ENCODE measurements at regions not wholly inside any gene's neighbourhood (a gene's known extent, or its start where the extent isn't known, plus 50 kb on each side); places are given as distances from the start of the nearest gene placed in this dataset.

DNA sequence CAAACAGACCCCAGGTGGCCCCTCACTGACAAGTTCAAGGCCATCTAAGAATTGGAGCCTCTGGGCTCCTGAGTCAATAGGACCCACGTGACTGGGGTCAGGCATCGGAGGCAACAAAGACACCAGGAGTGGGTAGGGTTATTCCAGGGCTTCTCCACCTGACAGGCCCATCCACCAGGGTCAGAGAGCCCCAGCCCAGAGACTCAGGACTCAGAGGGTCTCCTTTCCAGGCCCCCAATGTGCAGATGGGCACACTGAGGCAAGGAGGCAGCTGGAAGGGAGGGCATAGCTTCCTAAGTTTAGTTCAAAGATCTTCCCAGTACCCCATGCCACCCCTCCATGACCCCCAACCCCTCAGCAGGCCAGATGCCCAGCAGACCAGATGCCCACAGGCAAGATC lies 388.6 kb downstream of the MATN1 start:
- no peak for DNase-seq (ENCODE audit: low read depth)
- TF ChIP-seq, protein P1, sequence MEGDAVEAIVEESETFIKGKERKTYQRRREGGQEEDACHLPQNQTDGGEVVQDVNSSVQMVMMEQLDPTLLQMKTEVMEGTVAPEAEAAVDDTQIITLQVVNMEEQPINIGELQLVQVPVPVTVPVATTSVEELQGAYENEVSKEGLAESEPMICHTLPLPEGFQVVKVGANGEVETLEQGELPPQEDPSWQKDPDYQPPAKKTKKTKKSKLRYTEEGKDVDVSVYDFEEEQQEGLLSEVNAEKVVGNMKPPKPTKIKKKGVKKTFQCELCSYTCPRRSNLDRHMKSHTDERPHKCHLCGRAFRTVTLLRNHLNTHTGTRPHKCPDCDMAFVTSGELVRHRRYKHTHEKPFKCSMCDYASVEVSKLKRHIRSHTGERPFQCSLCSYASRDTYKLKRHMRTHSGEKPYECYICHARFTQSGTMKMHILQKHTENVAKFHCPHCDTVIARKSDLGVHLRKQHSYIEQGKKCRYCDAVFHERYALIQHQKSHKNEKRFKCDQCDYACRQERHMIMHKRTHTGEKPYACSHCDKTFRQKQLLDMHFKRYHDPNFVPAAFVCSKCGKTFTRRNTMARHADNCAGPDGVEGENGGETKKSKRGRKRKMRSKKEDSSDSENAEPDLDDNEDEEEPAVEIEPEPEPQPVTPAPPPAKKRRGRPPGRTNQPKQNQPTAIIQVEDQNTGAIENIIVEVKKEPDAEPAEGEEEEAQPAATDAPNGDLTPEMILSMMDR (conservative IDR thresholded peaks at IDR 0.05; ENCODE audit: low read depth, low read length), result no peak

DNA sequence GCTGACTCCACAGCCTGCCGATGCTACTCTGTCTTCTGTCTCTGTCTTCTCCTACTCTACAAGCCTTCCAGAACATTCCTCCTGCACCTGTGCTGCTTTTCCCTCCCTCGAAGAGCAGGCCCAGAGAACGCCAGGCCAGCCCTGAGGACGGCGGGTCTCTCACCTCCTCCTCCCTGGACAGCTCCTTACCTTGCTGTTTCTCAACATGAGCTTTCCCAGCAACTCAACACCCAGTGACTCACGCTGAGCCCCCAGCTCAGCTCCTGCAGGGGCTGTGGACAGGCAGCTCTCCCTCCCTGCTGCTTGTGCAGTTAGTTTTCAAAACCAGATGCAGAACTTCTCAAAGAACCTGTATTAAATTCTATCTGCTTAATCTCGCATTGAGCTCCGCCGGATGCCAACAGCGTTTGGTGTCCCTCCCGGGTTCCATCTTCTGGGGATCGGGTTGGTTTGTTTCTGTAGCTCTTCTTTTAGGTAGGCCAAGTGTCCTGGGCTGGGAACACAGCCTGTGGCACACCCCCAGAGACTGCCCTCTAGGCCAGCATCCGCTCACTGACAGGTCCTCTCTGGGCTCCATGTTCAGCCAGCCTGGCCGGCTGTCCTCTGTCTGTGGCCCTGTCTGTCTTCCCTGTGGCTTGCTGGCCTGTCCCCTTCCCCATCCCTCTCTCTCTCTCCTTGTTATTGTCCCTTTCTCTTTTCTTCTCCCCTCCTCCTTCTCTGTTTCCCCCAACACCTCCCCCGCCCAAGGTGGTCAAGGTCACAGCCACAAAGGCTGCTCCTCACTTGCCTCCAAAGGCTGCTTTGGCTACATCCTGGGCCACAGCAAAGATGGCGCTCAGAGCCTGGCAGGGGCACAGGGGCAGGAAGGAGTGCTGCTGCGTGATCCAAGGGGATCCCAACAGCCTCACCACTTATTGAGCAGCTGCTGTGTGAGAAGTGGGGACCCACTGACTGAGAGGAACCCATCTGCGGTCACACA lies 391.0 kb downstream of the MATN1 start:
- DNase-seq (ENCODE audit: low read depth), result no peak
- no peak overlapping the region for H3K4me3 ChIP-seq (ENCODE audit: low read depth, low read length)
- TF ChIP-seq, protein P1 (conservative IDR thresholded peaks at IDR 0.05; ENCODE audit: low read depth, low read length), result no peak

More for the DNA sequence above, 388.6 kb downstream of the MATN1 start:
- no peak overlapping the region for H3K4me3 ChIP-seq (ENCODE audit: low read depth, low read length)

DNA sequence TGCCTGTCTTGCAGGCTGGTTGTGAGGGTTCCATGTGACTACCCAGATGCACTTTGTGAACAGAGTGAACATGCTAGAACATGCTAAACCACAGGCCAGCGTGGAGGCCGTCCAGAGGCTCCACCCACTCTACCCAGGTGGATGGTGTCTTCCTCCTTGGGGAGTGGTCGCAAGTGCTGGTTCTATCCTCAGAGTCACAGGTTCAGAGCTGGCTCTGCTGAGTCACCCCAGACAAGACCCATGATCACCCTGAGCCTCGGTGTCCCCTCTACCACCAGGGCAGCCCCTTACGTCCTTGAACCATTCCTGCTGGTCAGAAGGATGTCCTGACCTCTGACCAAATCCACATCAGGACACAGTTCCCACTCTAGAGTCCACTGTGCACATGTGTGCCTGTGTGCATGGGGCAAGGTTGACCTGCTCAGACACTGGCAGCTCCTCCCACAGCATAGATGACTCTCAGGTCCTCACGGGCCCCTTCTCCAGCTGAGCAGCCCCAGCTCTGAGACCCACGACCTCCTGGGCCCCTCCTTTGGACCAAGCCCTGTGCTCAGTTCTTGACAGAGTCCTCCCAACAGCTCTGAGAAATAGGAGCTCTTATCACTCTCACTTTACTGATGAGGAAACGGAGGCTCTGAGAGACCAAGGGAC lies 391.8 kb downstream of the MATN1 start:
- no peak overlapping the region for H3K4me3 ChIP-seq (ENCODE audit: low read depth, low read length)
- TF ChIP-seq, protein P1 (conservative IDR thresholded peaks at IDR 0.05; ENCODE audit: low read depth, low read length), result no peak
- no peak for DNase-seq (ENCODE audit: low read depth)

DNA sequence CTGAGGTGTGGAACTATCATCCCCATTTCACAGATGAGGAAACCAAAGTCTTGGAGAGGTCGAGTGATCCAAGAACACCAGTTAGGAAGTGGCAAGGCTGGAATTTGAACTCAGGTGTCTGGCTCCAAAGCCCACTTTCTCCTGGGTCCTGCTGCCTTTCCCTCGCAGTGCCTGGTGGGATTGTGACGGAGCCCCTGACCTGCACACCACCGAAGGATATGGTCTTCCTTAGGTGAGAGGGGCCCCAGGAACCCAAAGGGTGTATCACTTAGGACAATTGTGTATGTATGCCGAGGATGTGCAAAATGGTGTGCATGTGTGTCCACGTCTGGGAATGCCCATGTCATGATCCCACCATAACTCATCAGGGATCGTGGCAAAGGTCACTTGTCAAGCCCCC lies 392.7 kb downstream of the MATN1 start:
- no peak for DNase-seq (ENCODE audit: low read depth)
- H3K4me3 ChIP-seq (ENCODE audit: low read depth, low read length), result no peak overlapping the region
- TF ChIP-seq, protein P1 (conservative IDR thresholded peaks at IDR 0.05; ENCODE audit: low read depth, low read length), result no peak

DNA sequence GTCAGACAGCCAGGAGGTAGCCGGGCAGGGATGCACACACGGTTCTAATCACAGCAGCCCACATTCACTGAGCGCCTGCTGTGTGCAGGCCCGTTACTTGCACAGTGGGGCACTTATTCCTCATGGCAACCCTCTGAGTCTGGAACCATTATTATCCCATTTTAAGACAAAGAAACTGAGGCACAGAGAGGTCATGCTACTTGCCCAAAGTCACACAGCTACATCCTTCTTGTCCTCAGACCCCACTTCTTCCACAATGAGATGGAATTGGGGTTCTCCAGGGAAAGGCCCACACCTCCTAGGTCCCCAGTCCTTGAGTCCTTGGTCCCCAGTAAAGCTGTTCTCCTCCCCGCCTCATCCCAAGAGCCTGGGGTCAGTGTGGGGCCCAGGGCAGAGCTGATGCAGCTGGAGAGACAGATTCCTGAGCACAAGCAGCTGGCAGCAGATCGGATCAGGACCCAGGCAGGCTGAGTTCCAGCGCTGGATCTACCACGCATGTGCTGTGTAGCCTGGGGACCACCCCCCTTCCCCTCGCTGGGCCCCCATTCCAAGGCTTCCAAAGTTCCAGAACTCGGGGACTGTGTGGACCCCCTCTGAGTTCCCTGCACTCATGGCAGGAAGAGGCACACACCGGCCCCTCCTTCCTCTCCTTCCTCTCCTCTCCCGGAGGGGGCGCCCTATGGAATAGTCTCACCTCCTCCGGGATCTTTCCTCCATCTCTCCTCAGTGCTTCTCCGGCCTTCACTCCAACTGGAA lies 393.4 kb downstream of the MATN1 start:
- TF ChIP-seq, protein P1 (conservative IDR thresholded peaks at IDR 0.05; ENCODE audit: low read depth, low read length), result no peak
- DNase-seq (ENCODE audit: low read depth), result no peak

DNA sequence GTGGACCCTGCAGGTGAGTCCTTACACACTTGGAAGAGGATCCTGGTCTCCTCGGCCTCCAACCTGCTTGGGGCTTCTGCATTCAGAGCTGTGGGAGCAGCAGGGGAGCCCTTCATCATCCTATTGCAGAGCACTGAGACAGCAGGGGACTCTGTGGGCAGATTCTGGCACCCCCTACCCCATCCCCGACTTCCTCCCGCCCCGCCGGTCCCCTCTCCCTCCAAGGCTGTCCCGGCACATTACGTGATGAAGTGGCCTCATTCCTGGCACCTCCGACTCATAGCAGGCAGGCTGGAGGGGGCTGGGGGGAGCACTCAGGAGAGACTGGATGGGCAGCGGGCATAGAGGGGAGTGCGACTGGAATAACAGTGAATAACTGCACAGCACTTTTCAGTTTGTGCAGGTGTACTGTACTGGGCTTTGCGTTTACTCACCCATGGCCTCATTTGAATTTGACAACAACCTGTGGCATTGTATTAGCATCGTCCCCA lies 394.1 kb downstream of the MATN1 start:
- H3K4me3 ChIP-seq (ENCODE audit: low read depth, low read length), result no peak overlapping the region
- TF ChIP-seq, protein P1 (conservative IDR thresholded peaks at IDR 0.05; ENCODE audit: low read depth, low read length), result no peak
- DNase-seq (ENCODE audit: low read depth), result no peak

More for the DNA sequence above, 393.4 kb downstream of the MATN1 start:
- H3K4me3 ChIP-seq (ENCODE audit: low read depth, low read length), result no peak overlapping the region

Data from epithelial cell of proximal tubule (primary cell).